Dermis blood vessel endothelial cell (primary cell): ENCODE measurements at regions not wholly inside any gene's neighbourhood (a gene's known extent, or its start where the extent isn't known, plus 50 kb on each side); places are given as distances from the start of the nearest gene placed in this dataset.

Experiments
- DNase-seq: peaks from one replicate; pipeline ENCODE4 v3.0.0; 2010

- no peak for DNase-seq
These were observed 330.7 kb downstream of the CDH26 start for GRCh38 chr20:60288945-60289344.

GRCh38 chr20:60292001-60292520 is 333.8 kb downstream of the CDH26 start:
- DNase-seq: no peak

- no peak for DNase-seq
These were observed 336.4 kb downstream of the CDH26 start for GRCh38 chr20:60294632-60295031.

GRCh38 chr20:60295214-60295613 is 337.0 kb downstream of the CDH26 start:
- DNase-seq: no peak

GRCh38 chr20:60297649-60298048 is 339.4 kb downstream of the CDH26 start:
- DNase-seq: no peak

GRCh38 chr20:60298647-60299046 is 340.4 kb downstream of the CDH26 start:
- DNase-seq: no peak

GRCh38 chr20:60299951-60300350 is 341.7 kb downstream of the CDH26 start:
- DNase-seq: no peak

- DNase-seq: no peak
These were observed 342.2 kb downstream of the CDH26 start for GRCh38 chr20:60300374-60300773.

GRCh38 chr20:60302875-60303274 is 344.7 kb downstream of the CDH26 start:
- no peak for DNase-seq

- no peak for DNase-seq
These were observed 345.9 kb downstream of the CDH26 start for GRCh38 chr20:60304026-60304590.

- no peak for DNase-seq
These were observed 346.7 kb downstream of the CDH26 start for GRCh38 chr20:60304931-60305330.

- DNase-seq: no peak
These were observed 347.9 kb downstream of the CDH26 start for GRCh38 chr20:60306105-60306504.

GRCh38 chr20:60306551-60306950 is 348.3 kb downstream of the CDH26 start:
- DNase-seq: no peak

GRCh38 chr20:60310560-60311349 is 352.5 kb downstream of the CDH26 start:
- no peak for DNase-seq

- no peak for DNase-seq
These were observed 355.0 kb downstream of the CDH26 start for GRCh38 chr20:60313191-60313590.

- DNase-seq: no peak
These were observed 355.4 kb downstream of the CDH26 start for GRCh38 chr20:60313614-60314013.

- DNase-seq: no peak
These were observed 356.5 kb downstream of the CDH26 start for GRCh38 chr20:60314727-60315126.

- no peak for DNase-seq
These were observed 358.4 kb downstream of the CDH26 start for GRCh38 chr20:60316476-60317158.

GRCh38 chr20:60317401-60317800 is 359.2 kb downstream of the CDH26 start:
- DNase-seq: no peak

GRCh38 chr20:60321601-60322000 is 363.4 kb downstream of the CDH26 start:
- DNase-seq: no peak

GRCh38 chr20:60326821-60327220 is 368.6 kb downstream of the CDH26 start:
- no peak for DNase-seq

GRCh38 chr20:60327971-60328660 is 369.9 kb downstream of the CDH26 start:
- no peak for DNase-seq

- DNase-seq: no peak
These were observed 372.2 kb downstream of the CDH26 start for GRCh38 chr20:60330461-60330860.
